Hypothalamus (tissue), 51 donors: ENCODE measurements at regions not wholly inside any gene's neighbourhood (a gene's known extent, or its start where the extent isn't known, plus 50 kb on each side); places are given as distances from the start of the nearest gene placed in this dataset.
A peak's percentile ranks its signal among the peaks of the same experiment; 100 is the strongest.

Experiments
- DNase-seq, 51 donors: peaks; one replicate each; lab custom pipeline; 2025; lab: John Stamatoyannopoulos, UW

DNA sequence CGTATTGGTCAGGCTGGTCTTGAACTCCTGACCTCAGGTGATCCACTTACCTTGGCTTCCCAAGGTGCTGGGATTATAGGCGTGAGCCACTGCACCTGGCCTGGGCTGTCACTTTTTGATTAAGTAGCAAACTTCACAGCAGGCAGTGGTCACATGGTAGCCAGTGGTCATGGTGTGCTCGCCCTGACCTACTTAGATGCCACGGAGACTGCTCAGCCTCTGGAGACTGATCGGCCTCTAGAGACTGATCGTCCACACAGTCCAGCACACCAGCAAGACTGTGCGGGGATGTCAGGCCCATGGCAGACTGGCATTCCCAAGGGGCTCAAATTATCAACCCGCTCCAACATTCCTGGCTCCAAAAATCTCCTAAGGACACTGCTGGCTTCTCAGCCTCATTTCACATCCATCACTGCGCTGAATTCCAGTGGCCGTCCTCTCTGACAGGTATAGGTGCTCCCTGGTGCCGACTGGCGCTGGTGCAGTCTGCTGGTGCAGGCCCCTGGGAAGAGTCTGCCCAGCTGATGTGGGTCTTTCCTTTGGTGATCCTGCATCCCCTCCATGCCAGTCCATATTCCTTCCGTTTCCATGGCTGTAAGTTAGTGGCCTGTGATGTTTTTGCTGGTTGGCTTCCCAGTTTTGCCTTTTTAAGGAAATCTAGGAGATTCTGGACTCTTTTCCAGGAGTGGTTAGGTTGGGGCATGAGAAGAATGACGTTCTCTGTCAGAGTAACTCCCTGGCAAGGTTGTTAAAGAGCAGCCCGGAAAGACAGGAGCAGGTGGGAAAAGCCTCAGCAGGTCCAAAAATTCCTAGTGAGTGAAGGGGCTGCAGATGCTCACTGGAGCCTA is 374.5 kb upstream of the HS6ST1 start:
- DNase-seq = no peak

DNA sequence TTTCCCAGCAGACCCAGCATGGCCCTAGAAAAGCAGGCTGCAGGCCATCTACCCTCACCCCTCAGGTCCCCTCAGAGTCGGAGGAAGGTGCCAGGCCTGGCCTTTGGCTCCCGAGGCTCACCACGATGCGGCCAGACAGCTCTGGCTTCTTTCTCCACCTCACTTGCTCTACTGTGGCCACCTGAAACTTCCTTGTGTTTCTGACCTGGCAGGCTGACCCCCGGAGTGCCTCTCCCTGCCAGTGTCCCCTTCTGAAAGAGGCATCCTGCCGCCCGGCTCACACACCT is 375.0 kb upstream of the HS6ST1 start:
- no peak for DNase-seq

DNA sequence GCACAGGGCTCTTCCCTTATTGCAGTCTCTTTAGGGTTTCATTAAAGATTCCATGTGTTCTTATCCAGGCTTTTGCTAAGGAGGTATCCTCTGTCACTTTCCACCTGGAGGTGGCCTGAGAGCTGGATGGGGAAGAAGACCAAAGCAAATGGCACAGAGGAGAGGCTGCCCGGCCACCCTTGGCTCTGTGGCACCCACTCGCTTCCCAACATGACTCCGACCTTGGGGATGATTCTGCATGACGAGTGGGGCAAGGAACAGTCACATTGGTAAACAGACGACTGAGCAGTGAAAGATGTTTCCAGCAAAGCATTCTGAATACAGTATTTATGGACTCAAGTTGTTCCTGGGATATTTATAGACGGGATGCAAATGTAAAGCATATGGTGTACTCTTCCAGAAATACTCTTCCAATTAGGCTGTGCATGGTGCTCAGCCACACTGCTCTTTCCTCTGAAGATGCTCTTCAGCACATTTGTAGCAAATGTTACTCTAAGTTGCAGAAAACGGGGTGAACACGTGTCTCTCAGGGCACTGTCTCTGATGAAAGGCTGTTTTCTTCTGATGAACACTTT is 377.1 kb upstream of the HS6ST1 start:
- no peak for DNase-seq

DNA sequence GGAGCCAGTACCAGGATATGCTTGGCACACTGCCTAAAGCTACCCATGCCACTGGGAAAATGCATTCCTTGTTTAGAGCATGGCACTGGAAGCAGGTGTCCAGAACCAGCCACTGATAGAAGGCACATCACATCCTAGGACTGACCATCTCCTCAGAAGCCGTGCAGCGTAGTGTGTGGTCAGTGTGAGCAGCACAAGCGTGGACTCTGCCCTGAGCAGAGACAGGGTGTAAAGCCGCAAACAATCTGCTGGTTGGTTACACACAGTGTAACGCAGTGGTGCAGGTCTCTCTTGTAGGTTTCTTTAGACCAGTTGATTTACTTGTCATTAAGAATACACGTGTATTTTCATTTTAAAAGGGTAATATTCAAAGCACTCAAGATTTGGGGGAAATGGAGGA is 377.8 kb upstream of the HS6ST1 start:
- no peak for DNase-seq

DNA sequence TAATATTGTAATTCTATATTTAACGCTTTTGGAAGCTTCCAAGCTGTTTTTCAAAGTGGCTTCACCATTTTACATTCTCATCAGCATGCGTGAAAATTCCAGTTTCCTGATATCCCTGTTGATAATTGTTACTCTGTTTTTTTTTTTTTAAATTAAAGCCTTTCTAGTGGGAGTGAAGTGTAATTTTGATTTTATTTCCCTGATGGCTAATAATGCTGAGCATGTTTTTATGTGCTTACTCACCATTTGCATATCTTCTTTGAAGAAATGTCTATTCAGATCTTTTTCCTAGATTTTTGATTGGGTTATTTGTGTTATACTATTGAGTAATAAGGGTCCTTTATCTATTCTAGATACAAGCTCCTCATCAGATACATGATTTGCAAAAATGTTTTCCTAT is 382.8 kb upstream of the HS6ST1 start:
- no peak for DNase-seq

DNA sequence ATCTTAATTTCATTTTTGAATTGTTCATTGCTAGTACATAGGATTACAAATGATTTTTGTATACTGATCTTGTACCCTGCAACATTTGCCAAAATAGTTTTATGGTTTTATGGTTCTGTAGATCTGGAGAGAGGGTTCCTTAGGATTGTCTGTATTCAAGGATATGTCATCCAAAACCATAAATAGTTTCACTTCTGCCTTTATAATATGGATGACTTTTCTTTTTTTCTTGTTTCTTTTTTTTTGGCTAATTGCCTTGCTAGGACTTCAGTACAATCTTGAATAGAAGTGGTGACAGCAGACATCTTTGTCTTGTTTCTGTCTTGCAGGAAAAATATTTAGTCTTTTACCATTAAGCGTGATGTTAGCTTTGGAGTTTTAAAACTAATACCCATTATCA is 383.9 kb upstream of the HS6ST1 start:
- DNase-seq = no peak

DNA sequence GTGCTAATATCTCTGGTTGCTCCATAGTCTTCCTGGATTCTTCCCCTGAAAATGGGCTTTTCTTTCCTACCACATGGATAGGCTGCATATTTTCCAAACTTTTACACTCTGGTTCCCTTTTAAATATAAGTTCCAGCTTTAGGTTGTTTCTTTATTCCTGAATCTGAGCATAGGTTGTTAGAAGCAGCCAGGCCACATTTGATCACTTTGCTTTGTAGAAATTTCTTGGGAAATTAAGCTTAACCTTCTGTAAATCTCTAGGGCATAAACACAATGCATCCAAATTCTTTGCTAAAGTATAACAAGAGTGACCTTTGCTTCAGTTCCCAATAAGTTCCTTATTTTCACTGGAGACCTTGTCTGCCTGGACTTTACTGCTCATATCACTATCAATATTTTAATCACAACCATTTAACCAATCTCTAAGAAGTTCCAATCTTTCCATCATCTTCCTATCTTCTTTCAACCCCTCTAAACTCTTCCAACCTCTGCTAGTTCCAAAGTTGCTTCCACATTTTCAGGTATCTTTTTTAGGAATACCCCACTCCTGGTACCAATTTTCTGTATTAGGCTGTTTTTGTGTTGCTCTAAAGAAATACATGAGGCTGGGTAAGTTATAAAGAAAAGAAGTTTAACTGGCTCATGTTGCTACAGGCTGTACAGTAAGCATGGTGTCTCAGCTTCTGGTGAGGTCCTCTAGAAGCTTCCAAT is 389.6 kb upstream of the HS6ST1 start:
- DNase-seq = no peak

DNA sequence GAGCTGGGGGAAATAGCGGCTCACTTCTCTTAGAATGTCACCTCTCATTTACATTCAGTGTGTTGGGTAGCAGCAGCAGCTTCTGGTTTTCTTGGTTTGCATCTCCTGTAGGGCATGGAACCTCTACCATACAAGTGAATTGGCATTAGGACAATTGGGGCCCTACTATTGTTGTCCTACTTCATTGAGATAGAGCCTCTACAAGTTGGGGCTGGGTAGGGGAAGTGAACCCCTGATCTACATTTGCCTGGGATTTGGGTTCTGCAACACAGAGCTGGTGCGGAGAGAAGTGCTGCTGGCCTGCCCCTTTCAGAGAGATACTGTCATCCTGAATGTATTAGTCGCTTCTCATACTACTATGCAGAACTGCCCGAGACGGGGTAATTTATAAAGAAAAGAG is 391.6 kb upstream of the HS6ST1 start:
- no peak for DNase-seq

DNA sequence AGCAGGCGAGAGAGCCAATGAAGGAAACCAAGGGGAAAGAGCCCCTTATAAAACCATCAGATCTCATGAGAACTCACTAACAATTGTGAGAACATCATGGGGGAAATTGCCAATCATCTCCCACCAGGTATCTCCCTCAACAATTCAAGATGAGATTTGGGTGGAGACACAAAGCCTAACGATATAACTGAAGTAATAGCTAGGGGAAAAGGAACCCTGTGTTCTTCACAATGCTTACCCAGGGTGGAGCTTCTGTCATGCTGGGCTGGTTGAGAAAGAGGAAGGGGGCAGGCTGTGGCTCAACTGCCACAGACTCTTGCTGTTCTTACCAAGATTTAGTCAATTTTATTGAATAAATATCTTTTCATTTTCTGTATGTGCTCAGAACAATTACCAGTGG is 392.1 kb upstream of the HS6ST1 start:
- no peak for DNase-seq

DNA sequence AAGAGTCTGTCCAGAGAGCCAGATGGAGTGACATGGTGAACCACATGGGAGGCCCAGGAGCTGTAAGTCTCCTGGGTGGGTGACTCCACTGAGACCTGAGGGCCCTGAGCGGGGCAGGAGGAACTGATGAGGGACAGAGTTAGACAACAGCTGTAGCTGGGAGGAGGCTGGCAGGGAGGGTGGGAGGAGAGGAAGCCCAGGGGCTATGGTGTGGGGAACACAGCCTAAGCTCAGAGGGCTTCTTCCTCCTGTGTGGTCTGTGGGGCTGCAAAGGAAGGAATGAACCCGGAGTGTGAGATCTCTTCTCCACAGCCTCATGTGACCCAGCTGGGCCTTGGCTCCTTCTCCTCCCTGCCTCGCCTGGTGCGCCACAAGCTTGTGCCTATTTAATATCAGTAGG is 395.6 kb upstream of the HS6ST1 start:
- DNase-seq = peak in 1 of 51 donors; percentile 25

DNA sequence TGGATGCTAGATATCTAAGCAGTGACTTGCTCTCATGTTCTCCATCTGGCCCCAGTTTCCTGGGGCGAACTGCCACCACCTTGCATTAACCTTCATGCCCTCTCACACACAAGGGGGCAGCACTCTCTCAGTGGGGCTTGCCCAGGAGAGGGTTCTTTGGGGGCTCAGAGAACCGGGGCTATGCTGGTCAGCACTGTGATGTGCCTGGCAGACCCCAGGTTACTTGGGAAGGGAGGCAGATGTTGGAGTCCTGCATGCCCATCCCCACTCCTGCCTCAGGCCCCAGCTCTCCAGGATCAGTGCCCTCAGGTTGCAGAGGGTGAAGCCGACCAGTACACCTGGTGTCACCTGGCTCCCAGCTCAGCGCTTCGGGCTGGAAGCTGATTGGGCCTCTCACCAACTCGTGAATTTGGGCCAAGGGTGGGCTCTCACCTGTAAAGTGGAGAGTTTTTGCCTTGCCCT is 396.2 kb upstream of the HS6ST1 start:
- DNase-seq = no peak

DNA sequence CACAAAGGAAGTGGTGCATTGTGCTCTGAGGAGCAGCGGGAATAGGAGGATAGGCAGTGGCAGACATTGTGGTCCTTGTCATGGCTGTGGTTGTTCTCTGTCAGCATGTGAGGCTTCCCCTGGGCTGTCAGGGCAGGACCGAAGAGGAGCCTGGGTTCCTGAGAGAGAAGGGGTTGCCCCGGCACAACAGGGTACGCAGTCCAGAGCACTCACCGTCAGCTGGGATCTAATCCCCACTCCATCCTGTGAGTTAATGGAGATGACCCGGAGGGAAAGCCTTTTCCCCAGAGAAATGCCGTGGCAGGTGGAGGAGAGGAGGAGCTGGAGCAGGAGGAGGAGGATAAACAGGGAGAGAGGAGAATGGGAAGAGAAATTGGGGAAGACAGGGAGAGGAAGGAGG is 396.7 kb upstream of the HS6ST1 start:
- DNase-seq = no peak

DNA sequence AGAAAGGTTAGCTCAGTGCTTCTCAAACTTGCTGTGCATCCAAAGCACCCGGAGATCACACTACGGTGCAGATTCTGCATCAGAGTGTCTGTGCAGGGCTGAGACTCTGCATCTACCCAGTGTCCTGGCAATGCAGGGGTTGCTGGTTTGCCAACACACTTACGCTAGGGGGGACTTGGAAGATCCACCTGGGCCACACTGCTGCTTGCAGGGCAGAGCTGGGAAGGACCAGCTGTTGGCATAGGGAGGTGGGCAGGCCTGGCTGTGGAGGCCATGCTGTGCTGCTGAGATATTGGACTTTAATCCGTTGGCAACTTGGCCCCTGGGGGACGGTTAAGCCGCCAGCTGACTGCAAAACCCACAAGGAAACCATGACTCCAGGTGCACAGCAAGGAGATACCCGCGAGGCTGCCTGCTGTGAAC is 397.6 kb upstream of the HS6ST1 start:
- no peak for DNase-seq

DNA sequence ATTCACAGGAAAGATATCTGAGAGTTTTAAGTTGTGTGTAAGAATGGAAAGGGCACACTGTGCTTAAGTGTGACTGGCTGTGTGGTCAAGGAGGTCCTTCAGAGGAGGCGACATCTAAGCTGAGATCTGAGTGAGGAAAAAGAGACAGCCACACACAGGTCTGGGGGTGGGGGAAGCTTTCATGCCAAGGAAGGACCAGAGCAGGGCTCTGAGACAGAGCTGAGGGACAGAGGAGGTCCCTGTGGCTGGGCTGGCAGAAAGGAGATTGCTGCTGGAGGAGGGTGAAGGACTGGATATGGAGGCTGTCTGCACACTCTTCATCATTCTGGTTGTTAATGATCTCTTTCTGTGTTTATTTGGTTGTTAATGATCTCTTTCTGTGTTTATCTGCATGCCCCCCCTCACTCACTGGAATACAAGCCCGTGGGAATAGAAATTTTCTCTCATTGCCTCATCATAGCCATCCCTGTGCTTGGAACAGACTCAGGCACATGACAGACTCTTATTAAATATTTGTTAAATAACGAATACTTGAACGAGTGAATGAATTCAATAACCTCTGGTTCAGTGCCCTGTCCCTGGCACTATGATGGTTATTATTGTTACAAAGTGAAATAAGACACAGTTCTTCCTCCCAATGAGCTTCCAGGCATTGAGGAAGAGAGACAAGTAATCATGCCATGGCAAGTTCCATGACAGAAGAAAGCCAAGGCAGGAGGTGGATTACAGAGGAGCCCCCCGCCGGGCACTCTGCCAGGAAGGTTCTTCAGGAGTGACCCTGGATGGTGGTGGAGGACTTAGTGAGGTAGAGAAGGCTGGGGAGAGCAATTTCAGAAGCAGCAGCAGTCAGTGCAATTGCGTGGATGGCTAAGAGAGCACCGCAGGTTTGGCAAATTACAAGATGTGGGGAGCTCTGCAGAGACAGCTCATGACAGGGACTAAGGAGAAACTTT is 399.4 kb upstream of the HS6ST1 start:
- no peak for DNase-seq

DNA sequence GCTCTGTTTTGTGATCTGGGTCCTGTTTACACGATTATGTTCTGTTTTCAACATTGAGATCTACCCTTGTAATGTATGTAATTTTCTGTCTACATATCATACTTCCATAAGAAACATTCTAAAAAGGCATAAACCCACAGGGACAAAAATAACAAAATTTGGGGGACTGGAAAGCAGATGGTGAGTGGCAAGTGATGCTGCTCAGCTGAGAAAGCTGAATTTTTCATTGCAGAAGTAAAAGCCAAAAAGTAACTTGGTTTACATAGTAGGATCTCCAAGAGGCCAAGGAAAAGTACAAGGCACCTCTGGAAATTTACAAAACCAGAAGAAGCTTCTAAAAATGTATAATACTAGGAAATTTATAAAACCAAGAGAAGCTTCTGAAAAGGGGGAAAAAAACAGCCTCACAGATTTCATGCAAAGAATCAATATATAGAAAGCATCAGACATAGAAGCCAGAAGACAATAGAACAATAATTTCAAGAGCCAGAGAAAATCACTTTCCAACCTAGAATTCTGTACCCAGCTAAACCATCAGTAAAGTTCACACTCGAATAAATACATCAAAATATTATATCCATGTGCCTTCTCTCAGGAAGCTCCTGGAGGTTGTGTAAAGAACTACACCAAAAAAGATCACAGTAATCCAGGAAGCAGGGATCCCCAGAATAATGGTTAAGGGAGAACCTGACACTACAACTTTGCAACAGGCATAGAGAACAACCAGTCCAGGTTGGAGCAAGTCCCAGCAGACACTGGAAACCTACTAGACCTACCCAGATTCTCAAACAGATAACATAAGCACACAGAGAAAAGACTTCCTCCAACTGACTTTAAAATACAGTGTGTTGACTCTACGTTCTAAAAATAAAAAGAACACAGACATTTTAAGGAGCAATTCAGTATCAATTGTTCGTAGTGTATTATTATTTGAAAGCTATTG is 401.7 kb upstream of the HS6ST1 start:
- DNase-seq = no peak

DNA sequence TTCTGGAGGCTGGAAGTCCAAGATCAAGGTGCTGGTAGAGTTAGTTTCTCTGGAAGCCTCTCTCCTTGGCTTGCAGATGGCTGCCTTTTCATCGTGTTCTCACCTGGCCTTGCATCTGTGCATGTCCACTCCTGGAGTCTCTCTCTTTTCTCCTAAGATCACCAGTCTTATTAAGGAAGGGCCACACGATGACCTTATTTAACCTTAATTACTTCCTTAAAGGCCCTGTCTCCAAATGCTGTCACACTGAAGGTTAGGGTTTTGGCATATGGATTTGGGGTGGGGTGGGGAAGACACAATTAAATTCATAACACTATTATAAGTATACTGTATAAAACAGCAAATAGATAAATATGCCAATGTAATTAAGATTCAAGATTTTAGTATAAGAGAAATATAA is 402.4 kb upstream of the HS6ST1 start:
- DNase-seq = no peak

DNA sequence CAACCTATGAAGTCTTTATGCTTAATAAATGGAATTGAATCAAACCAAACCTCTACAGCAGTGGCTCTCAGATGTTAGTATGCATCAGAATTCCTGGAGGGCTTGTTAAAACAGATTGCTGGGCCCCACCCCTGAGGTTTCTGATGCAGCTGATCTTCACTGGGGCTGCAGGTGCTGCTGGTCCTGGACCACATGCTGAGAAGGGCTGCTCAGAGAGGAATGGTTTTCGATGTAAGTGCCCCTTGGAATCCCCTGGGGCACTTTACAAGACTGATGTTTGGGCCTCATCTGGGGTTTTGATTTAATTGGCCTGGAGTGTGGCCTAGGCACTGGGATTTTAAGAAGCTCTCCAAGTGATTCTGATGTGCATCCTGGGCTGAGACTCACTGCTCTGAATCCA is 403.8 kb upstream of the HS6ST1 start:
- DNase-seq = no peak

DNA sequence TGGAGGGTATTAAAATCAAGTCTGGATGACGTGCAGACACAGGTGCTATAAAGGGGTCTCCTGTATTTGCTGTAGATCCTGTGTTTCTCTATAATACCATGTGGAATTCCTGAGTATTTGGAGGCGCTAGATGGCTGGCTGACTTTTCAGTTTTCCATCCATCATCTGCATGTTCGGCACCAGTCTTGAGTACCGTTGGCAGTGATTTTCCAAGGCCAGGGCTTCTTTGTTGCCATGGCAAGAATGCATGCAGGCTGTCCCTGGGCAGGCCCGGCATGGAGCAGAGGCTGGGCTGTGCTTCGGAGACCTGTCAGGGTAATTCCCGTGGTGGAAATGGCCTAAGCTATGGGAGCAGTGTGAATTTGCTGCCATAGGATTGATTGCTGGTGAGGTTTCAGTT is 405.9 kb upstream of the HS6ST1 start:
- DNase-seq = no peak

DNA sequence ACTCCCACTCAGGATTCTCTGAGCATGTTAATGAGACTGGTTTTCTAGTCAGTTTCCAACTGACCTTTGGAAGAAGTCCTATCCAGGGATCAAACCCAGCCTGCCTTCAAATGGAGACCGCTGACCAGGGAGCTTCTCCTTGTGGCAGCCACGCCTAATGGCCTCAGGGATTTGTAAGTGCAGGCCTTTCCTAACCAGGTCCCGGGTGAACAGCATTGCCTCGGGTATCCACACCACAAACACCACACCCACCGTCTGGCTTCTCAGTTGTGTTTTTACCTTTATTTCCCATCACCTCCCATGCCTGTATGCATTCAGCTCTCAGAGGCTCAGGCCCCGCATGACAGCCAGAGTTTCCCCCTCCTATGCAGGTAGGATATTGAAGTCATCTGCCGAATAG is 406.3 kb upstream of the HS6ST1 start:
- no peak for DNase-seq

DNA sequence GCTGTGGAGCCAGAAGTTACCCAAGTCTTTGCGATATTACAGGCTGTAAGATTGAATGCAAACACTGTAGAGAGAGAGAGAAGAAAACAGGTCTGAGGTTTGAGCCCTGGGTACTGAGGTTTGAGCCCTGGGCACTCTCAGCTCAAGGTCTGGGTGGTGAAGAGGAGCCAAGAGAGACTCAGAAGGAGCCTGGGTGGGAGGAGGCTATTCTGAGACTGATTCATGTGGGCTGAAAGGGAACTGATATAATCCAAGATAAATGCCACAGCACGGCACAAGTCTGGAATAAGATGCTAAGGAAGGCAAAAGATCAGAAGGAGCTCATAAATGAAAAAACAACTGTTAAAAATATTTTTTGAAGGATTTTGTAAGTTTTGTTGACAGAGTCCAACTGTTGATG is 407.6 kb upstream of the HS6ST1 start:
- no peak for DNase-seq
